ENCODE measurements at regions not wholly inside any gene's neighbourhood (a gene's known extent, or its start where the extent isn't known, plus 50 kb on each side); places are given as distances from the start of the nearest gene placed in this dataset.

DNA sequence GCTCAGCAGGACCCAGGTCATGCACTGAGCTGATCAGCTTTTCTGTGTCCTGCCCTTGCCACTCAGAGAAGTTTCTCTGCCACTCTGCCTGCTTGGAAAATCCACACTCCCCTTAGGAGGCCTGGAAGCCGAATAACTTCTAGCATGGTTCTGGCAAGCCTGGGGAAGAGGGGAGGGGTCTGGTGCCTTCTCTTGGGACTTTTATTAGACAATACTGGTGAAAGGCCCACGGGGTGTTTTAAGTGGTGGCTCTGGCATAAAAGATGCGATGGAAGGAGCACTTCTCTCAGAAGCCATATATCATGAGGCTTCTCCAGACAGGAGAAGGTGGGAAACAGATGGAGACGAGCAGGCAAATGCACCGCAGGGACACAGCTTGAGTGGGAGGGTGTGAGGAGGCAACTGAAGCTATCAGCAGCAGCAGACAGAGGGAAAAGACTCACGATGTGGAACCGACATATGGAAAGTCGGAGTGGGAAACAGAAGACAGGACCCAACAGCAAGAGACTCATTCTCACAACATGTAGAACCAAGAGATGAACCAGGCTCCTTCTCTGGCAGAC is 141.8 kb upstream of the CTNNA2 start:
- H3K4me2 ChIP-seq (ENCODE audit: low read length) = no peak overlapping the region
- H3K4me3 ChIP-seq (ENCODE audit: low read length) = no peak overlapping the region
- no peak overlapping the region for H3K9ac ChIP-seq (ENCODE audit: low read length)
- no peak overlapping the region for H2AFZ ChIP-seq (ENCODE audit: low read depth, low read length)
- H3K79me2 ChIP-seq (replicated peaks; ENCODE audit: insufficient read depth, low read length) = no peaks in the 10 kb centered on the region
- no peaks in the 10 kb centered on the region for H4K20me1 ChIP-seq (ENCODE audit: insufficient read depth)
- H3K27me3 ChIP-seq (ENCODE audit: insufficient read depth, low read depth, low read length) = no peaks in the 10 kb centered on the region
- no peaks in the 10 kb centered on the region for H3K9me3 ChIP-seq (ENCODE audit: low read length)
- no peaks in the 10 kb centered on the region for H3K36me3 ChIP-seq (ENCODE audit: insufficient read depth, low read length)
- H3K27ac ChIP-seq (ENCODE audit: low read length) = no peak overlapping the region
- no peaks in the 10 kb centered on the region for H3F3A ChIP-seq (ENCODE audit: insufficient read depth, low read length, poor library complexity, severe bottlenecking)
- TF ChIP-seq EP300 (conservative IDR thresholded peaks at IDR 0.05; ENCODE audit: poor library complexity, severe bottlenecking) (no peak), TAF1 (IDR thresholded peaks at IDR 0.05; ENCODE audit: low read depth) (no peak), EZH2 (IDR thresholded peaks at IDR 0.05; ENCODE audit: borderline replicate concordance, insufficient read depth, low read length, poor library complexity, severe bottlenecking) (no peak), RAD21 (conservative IDR thresholded peaks at IDR 0.05) (no peak), POLR2AphosphoS5 (IDR thresholded peaks at IDR 0.05) (no peak), SMC3 (conservative IDR thresholded peaks at IDR 0.05; ENCODE audit: poor library complexity) (no peak)
- TF ChIP-seq, protein P1, sequence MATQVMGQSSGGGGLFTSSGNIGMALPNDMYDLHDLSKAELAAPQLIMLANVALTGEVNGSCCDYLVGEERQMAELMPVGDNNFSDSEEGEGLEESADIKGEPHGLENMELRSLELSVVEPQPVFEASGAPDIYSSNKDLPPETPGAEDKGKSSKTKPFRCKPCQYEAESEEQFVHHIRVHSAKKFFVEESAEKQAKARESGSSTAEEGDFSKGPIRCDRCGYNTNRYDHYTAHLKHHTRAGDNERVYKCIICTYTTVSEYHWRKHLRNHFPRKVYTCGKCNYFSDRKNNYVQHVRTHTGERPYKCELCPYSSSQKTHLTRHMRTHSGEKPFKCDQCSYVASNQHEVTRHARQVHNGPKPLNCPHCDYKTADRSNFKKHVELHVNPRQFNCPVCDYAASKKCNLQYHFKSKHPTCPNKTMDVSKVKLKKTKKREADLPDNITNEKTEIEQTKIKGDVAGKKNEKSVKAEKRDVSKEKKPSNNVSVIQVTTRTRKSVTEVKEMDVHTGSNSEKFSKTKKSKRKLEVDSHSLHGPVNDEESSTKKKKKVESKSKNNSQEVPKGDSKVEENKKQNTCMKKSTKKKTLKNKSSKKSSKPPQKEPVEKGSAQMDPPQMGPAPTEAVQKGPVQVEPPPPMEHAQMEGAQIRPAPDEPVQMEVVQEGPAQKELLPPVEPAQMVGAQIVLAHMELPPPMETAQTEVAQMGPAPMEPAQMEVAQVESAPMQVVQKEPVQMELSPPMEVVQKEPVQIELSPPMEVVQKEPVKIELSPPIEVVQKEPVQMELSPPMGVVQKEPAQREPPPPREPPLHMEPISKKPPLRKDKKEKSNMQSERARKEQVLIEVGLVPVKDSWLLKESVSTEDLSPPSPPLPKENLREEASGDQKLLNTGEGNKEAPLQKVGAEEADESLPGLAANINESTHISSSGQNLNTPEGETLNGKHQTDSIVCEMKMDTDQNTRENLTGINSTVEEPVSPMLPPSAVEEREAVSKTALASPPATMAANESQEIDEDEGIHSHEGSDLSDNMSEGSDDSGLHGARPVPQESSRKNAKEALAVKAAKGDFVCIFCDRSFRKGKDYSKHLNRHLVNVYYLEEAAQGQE (IDR thresholded peaks at IDR 0.05; ENCODE audit: borderline replicate concordance) = no peak
- TF ChIP-seq, protein P2, sequence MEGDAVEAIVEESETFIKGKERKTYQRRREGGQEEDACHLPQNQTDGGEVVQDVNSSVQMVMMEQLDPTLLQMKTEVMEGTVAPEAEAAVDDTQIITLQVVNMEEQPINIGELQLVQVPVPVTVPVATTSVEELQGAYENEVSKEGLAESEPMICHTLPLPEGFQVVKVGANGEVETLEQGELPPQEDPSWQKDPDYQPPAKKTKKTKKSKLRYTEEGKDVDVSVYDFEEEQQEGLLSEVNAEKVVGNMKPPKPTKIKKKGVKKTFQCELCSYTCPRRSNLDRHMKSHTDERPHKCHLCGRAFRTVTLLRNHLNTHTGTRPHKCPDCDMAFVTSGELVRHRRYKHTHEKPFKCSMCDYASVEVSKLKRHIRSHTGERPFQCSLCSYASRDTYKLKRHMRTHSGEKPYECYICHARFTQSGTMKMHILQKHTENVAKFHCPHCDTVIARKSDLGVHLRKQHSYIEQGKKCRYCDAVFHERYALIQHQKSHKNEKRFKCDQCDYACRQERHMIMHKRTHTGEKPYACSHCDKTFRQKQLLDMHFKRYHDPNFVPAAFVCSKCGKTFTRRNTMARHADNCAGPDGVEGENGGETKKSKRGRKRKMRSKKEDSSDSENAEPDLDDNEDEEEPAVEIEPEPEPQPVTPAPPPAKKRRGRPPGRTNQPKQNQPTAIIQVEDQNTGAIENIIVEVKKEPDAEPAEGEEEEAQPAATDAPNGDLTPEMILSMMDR (IDR thresholded peaks at IDR 0.05; ENCODE audit: poor library complexity, severe bottlenecking) = no peak
- H3K9me2 ChIP-seq (ENCODE audit: insufficient read depth, low read length) = no peaks in the 10 kb centered on the region

DNA sequence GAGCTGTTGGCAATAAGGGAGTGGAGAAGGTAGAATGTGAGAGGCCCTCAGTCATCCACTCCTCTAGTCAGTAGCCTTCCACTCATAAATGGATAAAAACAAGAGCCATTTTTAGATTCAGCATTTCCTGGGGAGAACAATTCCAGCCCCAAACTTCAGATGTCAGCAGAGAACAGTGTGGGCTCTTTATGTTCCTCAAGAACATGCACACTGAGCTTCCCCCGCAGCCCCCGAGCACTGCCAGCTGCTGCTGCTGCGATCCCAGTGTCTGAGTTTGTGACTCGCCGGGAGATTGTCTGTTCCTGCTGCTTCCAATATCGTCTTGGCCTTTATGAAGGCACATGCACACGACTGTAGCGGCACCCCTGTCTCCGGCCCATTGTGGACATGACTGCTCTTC is 143.7 kb upstream of the CTNNA2 start:
- Histone ChIP-seq H3K9ac (ENCODE audit: low read length) (no peak overlapping the region), H3K9me3 (ENCODE audit: low read length) (no peaks in the 10 kb centered on the region), H3K4me3 (ENCODE audit: low read length) (no peak overlapping the region), H3K4me2 (ENCODE audit: low read length) (no peak overlapping the region), H2AFZ (ENCODE audit: low read depth, low read length) (no peak overlapping the region), H3F3A (ENCODE audit: insufficient read depth, low read length, poor library complexity, severe bottlenecking) (no peaks in the 10 kb centered on the region), H3K79me2 (replicated peaks; ENCODE audit: insufficient read depth, low read length) (no peaks in the 10 kb centered on the region), H4K20me1 (ENCODE audit: insufficient read depth) (no peaks in the 10 kb centered on the region), H3K36me3 (ENCODE audit: insufficient read depth, low read length) (no peaks in the 10 kb centered on the region), H3K27ac (ENCODE audit: low read length) (no peak overlapping the region), H3K9me2 (ENCODE audit: insufficient read depth, low read length) (no peaks in the 10 kb centered on the region), H3K27me3 (ENCODE audit: insufficient read depth, low read depth, low read length) (no peaks in the 10 kb centered on the region)
- TF ChIP-seq SMC3 (conservative IDR thresholded peaks at IDR 0.05; ENCODE audit: poor library complexity) (no peak), EZH2 (IDR thresholded peaks at IDR 0.05; ENCODE audit: borderline replicate concordance, insufficient read depth, low read length, poor library complexity, severe bottlenecking) (no peak), POLR2AphosphoS5 (IDR thresholded peaks at IDR 0.05) (no peak), MXI1 (conservative IDR thresholded peaks at IDR 0.05; ENCODE audit: poor library complexity, severe bottlenecking) (no peak), EP300 (conservative IDR thresholded peaks at IDR 0.05; ENCODE audit: poor library complexity, severe bottlenecking) (no peak), RAD21 (conservative IDR thresholded peaks at IDR 0.05) (no peak), TAF1 (IDR thresholded peaks at IDR 0.05; ENCODE audit: low read depth) (no peak)
- TF ChIP-seq, protein P1 (IDR thresholded peaks at IDR 0.05; ENCODE audit: borderline replicate concordance) = no peak
- TF ChIP-seq, protein P2 (IDR thresholded peaks at IDR 0.05; ENCODE audit: poor library complexity, severe bottlenecking) = no peak

Data from neural cell (in vitro differentiated cells).